ENCODE measurements at regions not wholly inside any gene's neighbourhood (a gene's known extent, or its start where the extent isn't known, plus 50 kb on each side); places are given as distances from the start of the nearest gene placed in this dataset.

- no peak for DNase-seq (ENCODE audit: low spot score)
These were observed 133.3 kb downstream of the MGAT5B start for GRCh38 chr17:77001487-77001886.

DNA sequence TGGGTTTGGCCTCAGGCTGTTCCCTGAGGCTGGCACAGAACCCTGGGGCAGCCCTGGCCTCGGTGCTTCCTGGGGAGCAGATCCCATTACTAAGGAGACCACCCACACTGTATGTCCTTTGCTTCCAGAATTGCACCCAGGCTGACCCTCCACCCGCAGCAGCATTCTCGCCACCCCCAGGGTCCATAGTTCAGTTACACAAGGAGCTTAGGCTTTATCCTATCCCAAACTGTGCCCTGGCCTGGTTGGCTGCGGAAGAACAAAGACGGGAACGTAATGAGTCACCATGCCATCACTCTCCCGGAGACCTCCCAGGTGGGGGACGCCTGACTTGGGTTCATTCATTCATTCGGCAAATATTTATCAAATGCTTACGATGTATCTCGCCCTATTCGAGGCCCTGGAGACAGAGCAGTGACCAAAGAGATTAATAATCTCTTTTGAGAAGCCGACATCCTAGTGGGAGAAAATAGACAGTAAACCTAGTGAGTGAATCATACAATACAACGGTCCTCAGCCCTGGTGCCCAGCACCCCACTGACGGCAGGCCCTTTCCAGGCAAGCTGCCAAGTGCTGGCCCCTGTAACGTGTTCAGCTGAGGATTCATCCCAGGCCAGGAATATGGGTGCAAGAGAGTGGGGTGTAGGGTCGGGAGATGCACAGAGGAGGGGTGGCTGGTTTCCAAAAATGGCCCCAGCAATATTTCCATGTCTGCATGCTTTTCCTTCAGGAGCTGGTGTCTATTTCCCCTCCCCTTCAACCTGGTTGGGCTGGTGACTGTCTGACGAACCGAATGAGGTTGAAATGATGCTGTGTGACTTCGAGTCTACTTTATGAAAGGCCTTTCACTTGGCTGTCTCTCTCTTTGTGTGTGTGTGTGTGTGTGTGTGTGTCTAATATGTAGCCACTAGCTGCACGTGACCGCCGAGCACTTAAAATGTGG lies 134.2 kb downstream of the MGAT5B start:
- peak; percentile 48 for DNase-seq (ENCODE audit: low spot score)

DNA sequence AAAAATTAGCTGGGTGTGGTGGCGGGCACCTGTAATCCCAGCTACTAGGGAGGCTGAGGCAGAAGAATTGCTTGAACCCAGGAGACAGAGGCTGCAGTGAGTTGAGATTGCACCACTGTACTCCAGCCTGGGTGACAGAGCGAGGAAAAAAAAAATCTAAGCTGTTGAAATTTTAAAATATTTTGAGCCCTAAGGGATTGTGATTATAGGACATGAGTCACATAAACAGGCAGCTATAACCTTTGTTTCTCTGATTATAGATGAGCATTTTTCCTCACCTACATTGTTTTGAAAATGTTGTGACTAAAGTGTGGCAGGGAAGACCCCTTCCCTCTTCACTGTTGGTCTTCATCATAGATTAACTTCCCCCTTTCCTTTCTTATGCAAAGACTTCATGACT lies 135.5 kb downstream of the MGAT5B start:
- DNase-seq (ENCODE audit: low spot score), result no peak

DNA sequence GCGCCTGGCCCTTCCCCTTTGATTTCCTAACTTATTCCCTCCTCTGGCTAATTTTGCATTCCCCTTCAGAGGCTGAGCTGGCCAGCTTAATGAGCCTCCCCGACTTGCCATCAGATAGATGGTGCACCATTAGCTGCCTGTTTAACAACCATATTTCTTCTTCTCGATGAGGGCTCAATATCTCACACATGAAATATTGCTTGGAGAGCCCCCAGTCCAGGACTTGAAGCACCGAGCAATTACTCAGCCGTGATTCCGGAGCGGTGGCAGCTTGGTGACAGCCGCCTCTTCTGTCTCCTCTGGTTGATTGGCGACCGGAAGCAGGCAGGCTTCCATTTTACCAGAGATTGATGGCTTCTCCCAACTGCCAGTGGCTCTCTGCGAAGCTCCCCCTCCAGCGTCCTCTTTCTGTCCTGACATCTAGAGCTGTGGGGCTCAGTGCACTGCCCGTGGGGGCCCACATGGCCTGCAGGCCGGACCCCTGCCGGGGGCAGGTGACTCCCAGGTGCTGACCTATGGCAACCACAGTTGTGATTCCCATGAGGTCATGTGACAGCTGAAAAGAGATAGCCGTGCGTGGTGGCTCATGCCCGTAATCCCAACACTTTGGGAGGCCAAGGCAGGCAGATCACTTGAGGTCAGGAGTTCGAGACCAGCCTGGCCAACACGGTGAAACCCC lies 133.7 kb upstream of the SEC14L1 start:
- DNase-seq (ENCODE audit: low spot score), result no peak

- no peak for DNase-seq (ENCODE audit: low spot score)
These were observed 130.9 kb upstream of the SEC14L1 start for GRCh38 chr17:77009877-77010276.

GRCh38 chr17:77010667-77011066 lies 130.1 kb upstream of the SEC14L1 start:
- no peak for DNase-seq (ENCODE audit: low spot score)

DNA sequence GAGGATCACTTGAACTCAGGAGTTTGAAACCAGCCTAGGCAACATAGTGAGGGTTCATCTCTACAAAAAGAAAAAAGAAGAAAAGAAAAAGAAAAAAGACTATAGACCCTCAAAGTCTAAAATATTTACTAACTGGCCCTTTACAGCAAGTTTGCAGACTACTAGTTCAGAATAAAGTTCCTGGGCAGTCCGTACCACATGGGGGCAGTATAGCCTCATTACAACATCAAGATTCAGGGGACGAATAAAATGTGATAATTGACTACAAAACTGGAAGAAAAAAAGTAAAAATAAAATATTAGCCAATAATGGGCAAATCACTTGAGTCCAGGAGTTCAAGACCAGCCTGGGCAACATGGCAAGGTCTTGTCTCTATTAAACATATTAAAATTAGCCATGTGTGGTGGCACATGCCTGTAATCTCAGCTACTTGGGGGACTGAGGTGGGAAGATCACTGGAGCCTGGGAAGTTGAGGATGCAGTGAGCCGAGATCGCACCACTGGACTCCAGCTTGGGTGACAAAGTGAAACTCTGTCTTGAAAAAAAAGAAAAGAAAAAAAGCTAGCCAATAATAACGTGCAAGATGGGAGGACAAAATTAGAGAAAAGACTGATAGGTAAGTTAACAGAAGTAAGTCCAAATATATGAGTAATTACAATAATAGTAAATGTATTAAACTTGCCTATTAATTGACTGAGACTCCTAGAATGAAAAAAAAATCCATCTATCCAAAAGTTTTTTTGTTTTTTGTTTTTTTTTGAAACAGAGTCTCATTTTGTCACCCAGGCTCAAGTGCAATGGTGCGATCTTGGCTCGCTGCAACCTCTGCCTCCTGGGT lies 129.4 kb upstream of the SEC14L1 start:
- peak; percentile 57 for DNase-seq (ENCODE audit: low spot score)

- no peak for DNase-seq (ENCODE audit: low spot score)
These were observed 122.3 kb upstream of the SEC14L1 start for GRCh38 chr17:77018504-77018903.

DNA sequence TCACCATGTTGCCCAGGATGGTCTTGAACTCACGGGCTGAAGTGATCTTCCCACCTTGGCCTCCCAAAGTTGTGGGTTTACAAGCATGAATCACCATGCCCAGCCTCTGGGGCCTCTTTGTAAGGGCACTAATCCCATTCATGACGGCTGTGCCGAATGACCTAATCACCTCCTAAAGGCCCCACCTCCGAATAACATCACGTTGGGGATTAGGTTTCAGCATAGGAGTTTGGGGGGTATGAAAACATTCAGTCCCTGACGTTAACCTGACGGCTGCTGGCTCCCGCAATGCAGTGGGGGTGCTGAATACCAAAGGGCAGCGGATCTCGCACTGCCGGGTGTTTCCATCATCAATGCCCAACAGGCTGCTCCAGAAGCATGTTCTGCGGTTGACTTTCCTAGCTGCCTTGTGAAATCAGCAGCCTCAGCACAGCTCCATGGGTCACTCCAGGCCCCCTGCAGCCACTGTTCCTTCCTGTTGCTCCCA lies 120.8 kb upstream of the SEC14L1 start:
- no peak for DNase-seq (ENCODE audit: low spot score)

- DNase-seq (ENCODE audit: low spot score), result no peak
These were observed 119.8 kb upstream of the SEC14L1 start for GRCh38 chr17:77020973-77021372.

- DNase-seq (ENCODE audit: low spot score), result no peak
These were observed 118.0 kb upstream of the SEC14L1 start for GRCh38 chr17:77022766-77023165.

DNA sequence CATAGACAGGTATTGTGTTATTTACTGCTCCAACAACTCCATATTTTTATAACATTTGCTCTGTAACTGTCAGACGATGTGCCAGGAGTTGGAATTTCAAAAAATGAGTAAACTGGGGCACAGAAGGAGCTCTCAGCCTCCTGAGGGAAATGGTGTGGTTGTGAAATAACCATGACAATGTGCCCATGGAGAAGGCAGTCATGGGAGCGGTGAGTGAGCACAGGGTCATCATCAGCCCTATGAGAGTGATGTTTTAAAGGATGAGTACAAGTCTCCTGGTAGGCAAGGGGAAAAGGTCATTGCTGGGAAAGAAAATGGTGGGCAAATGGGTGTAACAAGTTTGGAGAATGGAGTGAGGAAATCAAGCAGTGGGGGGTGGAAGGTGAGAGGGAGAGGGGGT lies 115.0 kb upstream of the SEC14L1 start:
- DNase-seq (ENCODE audit: low spot score), result no peak

- no peak for DNase-seq (ENCODE audit: low spot score)
These were observed 113.4 kb upstream of the SEC14L1 start for GRCh38 chr17:77027271-77027889.

DNA sequence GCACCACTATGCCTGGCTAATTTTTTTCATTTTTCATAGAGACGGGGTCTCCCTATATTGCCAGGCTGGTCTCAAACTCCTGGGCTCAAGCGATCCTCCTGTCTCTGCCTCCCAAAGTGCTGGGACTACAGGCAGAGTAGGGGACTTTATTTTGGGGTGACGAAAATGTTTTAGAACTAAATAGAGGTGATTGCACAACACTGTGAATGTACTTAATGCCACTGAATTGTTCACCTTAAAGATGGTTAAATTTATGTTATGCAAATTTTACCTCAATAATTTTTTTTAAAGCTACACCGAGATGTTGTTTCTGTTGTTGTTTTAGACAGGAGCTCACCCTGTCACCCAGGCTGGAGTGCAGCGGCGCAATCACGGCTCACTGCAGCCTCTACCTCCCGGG lies 111.9 kb upstream of the SEC14L1 start:
- DNase-seq (ENCODE audit: low spot score), result no peak

DNA sequence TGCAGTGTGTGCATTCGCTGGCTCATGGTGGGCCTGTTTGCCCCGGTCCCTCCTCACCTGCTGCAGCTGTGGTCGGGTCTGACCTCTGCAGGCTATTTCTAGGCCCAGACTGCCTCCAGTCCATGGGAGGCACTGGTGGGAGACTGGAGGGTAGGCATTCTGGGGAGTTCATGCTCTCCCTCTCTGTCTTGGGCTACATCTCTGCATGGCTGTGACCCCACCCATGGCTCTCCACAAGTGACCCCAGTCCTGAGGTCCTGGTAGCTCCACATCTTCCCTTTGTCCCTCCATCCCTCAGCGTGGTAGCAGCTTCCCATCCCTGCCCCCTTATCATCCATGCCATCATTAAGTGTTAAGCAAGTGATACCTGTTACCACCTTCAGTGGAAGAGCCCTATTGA lies 107.8 kb upstream of the SEC14L1 start:
- DNase-seq (ENCODE audit: low spot score), result no peak

GRCh38 chr17:77033892-77034404 lies 106.8 kb upstream of the SEC14L1 start:
- no peak for DNase-seq (ENCODE audit: low spot score)

- DNase-seq (ENCODE audit: low spot score), result no peak
These were observed 105.9 kb upstream of the SEC14L1 start for GRCh38 chr17:77034677-77035424.

GRCh38 chr17:77035526-77035925 lies 105.2 kb upstream of the SEC14L1 start:
- no peak for DNase-seq (ENCODE audit: low spot score)

- no peak for DNase-seq (ENCODE audit: low spot score)
These were observed 104.5 kb upstream of the SEC14L1 start for GRCh38 chr17:77036136-77036840.

GRCh38 chr17:77036841-77037381 lies 103.9 kb upstream of the SEC14L1 start:
- no peak for DNase-seq (ENCODE audit: low spot score)
